ENCODE measurements at regions not wholly inside any gene's neighbourhood (a gene's known extent, or its start where the extent isn't known, plus 50 kb on each side); places are given as distances from the start of the nearest gene placed in this dataset.

DNA sequence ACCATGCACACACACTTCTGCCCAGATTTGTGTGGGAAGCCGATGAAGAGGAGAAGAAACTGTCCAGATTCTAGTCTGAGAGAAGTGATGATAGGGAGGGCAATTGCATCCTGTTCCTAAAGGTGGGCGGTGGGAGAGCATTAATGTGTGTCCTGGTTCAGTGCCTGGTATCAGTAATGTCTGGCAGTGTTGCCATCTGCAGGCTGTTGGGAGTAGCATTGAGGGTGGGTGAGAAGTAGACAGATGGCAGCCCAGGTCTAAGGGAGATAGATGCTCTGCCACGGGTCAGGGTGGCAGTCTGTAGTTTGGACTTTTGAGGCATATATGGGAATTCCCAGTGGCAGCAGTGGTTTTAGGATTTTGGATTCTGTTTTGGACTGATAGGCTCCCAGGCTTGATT lies 156.4 kb downstream of the ETNK1 start:
- Histone ChIP-seq H3K36me3 (ENCODE audit: control insufficient read depth in 2 of 2, insufficient read depth in 1 of 2, low read length in 2 of 2) (no peaks in the 10 kb centered on the region), H3K4me1 (ENCODE audit: control insufficient read depth, insufficient read depth, low read length) (no peaks in the 10 kb centered on the region), H3K27ac (ENCODE audit: extremely low read depth, low read depth, low read length) (no peak overlapping the region), H3K4me3 (ENCODE audit: low read depth, low read length) (no peak overlapping the region), H3K9me3 (ENCODE audit: control insufficient read depth, insufficient read depth, low read depth, low read length) (no peaks in the 10 kb centered on the region)
- ChIA-PET POLR2A (no interaction called here), CTCF (no interaction called here)
- no peak for TF ChIP-seq ZNF600 (tag by site-specific recombination; IDR thresholded peaks at IDR 0.05)

GRCh38 chr12:22787557-22787956 lies 162.6 kb downstream of the ETNK1 start:
- CTCF ChIA-PET = no interaction called here
- Histone ChIP-seq H3K4me3 (ENCODE audit: low read depth, low read length) (no peak overlapping the region), H3K36me3 (ENCODE audit: control insufficient read depth in 2 of 2, insufficient read depth in 1 of 2, low read length in 2 of 2) (no peaks in the 10 kb centered on the region), H3K9me3 (ENCODE audit: control insufficient read depth, insufficient read depth, low read depth, low read length) (no peaks in the 10 kb centered on the region), H3K4me1 (ENCODE audit: control insufficient read depth, insufficient read depth, low read length) (no peaks in the 10 kb centered on the region), H3K27ac (ENCODE audit: extremely low read depth, low read depth, low read length) (no peak overlapping the region)
- TF ChIP-seq ZNF549 (tag by site-specific recombination; IDR thresholded peaks at IDR 0.05) = no peak
- TF ChIP-seq ZNF324 (tag by site-specific recombination; IDR thresholded peaks at IDR 0.05) = no peak
- TF ChIP-seq ZNF623 (tag by site-specific recombination; IDR thresholded peaks at IDR 0.05) = no peak
- no peak for TF ChIP-seq ZNF184 (tag by site-specific recombination; IDR thresholded peaks at IDR 0.05)
- TF ChIP-seq TCF7L2 (IDR thresholded peaks at IDR 0.05; ENCODE audit: borderline replicate concordance, low read depth, low read length) = no peak
- TF ChIP-seq HOXC10 (CRISPR knock-in tag; IDR thresholded peaks at IDR 0.05) = no peak
- no peak for TF ChIP-seq ZNF433 (tag by site-specific recombination; IDR thresholded peaks at IDR 0.05; ENCODE audit: low read depth)
- TF ChIP-seq SP2 (tag by site-specific recombination; IDR thresholded peaks at IDR 0.05) = no peak
- TF ChIP-seq ZNF266 (tag by site-specific recombination; IDR thresholded peaks at IDR 0.05; ENCODE audit: low read depth) = no peak
- no peak for TF ChIP-seq ZNF610 (tag by site-specific recombination; IDR thresholded peaks at IDR 0.05; ENCODE audit: borderline replicate concordance)
- no peak for TF ChIP-seq ZNF555 (tag by site-specific recombination; conservative IDR thresholded peaks at IDR 0.05)
- TF ChIP-seq ZSCAN30 (tag by site-specific recombination; IDR thresholded peaks at IDR 0.05) = no peak
- TF ChIP-seq, protein P1, sequence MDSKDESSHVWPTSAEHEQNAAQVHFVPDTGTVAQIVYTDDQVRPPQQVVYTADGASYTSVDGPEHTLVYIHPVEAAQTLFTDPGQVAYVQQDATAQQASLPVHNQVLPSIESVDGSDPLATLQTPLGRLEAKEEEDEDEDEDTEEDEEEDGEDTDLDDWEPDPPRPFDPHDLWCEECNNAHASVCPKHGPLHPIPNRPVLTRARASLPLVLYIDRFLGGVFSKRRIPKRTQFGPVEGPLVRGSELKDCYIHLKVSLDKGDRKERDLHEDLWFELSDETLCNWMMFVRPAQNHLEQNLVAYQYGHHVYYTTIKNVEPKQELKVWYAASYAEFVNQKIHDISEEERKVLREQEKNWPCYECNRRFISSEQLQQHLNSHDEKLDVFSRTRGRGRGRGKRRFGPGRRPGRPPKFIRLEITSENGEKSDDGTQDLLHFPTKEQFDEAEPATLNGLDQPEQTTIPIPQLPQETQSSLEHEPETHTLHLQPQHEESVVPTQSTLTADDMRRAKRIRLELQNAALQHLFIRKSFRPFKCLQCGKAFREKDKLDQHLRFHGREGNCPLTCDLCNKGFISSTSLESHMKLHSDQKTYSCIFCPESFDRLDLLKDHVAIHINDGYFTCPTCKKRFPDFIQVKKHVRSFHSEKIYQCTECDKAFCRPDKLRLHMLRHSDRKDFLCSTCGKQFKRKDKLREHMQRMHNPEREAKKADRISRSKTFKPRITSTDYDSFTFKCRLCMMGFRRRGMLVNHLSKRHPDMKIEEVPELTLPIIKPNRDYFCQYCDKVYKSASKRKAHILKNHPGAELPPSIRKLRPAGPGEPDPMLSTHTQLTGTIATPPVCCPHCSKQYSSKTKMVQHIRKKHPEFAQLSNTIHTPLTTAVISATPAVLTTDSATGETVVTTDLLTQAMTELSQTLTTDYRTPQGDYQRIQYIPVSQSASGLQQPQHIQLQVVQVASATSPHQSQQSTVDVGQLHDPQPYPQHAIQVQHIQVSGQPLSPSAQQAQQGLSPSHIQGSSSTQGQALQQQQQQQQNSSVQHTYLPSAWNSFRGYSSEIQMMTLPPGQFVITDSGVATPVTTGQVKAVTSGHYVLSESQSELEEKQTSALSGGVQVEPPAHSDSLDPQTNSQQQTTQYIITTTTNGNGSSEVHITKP (tag by site-specific recombination; IDR thresholded peaks at IDR 0.05) = no peak
- TF ChIP-seq ZNF426 (tag by site-specific recombination; IDR thresholded peaks at IDR 0.05) = no peak
- no peak for TF ChIP-seq ZNF514 (tag by site-specific recombination; IDR thresholded peaks at IDR 0.05)
- TF ChIP-seq, protein P2, sequence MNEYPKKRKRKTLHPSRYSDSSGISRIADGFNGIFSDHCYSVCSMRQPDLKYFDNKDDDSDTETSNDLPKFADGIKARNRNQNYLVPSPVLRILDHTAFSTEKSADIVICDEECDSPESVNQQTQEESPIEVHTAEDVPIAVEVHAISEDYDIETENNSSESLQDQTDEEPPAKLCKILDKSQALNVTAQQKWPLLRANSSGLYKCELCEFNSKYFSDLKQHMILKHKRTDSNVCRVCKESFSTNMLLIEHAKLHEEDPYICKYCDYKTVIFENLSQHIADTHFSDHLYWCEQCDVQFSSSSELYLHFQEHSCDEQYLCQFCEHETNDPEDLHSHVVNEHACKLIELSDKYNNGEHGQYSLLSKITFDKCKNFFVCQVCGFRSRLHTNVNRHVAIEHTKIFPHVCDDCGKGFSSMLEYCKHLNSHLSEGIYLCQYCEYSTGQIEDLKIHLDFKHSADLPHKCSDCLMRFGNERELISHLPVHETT (tag by site-specific recombination; IDR thresholded peaks at IDR 0.05) = no peak
- no peak for TF ChIP-seq ZFP37 (tag by site-specific recombination; IDR thresholded peaks at IDR 0.05)
- no peak for TF ChIP-seq ZNF114 (tag by site-specific recombination; IDR thresholded peaks at IDR 0.05)
- no peak for TF ChIP-seq ZNF629 (tag by site-specific recombination; IDR thresholded peaks at IDR 0.05)
- POLR2A ChIA-PET = no interaction called here
